ENCODE measurements at regions not wholly inside any gene's neighbourhood (a gene's known extent, or its start where the extent isn't known, plus 50 kb on each side); places are given as distances from the start of the nearest gene placed in this dataset.
A peak's percentile ranks its signal among the peaks of the same experiment; 100 is the strongest.

DNA sequence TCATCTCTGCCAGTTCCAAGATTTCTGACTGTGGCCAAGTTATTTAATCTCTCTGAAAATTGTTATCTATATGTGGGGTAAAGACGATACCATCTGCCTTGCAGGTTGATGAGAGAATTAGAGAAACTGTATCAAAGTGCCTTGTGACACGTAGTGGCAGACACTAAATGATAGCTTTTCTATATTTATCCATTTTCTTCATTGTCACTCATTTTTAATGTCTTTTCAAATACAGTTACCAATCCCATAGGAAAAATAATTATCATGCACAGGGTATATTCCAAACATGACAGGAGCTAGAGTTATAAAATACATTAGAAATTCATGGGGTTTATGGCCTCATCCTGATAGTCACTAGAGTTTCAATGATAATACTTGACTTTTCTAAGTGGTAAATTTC, 95.6 kb upstream of the NOL4 start:
- Histone ChIP-seq H3K4me1 (ENCODE audit: control insufficient read depth, insufficient read depth, low read length) (no peaks in the 10 kb centered on the region), H3K36me3 (ENCODE audit: control insufficient read depth, insufficient read depth, low read length) (no peaks in the 10 kb centered on the region), H3K9ac (ENCODE audit: extremely low read depth, low read length, poor library complexity, severe bottlenecking) (no peak overlapping the region), H3K27me3 (ENCODE audit: control insufficient read depth, insufficient read depth, low read length, poor library complexity, severe bottlenecking) (no peaks in the 10 kb centered on the region), H3K4me3 (ENCODE audit: low read length) (no peak overlapping the region), H3K27ac (ENCODE audit: low read depth, low read length) (no peak overlapping the region), H3K9me3 (ENCODE audit: control insufficient read depth, low read length) (no peaks in the 10 kb centered on the region)
- H3K4me1 Mint-ChIP-seq = no peaks in the 10 kb centered on the region
- H3K36me3 Mint-ChIP-seq (ENCODE audit: low read depth) = no peaks in the 10 kb centered on the region
- 88% methylated on average over 2 of the region's 2 CpGs; no CpG with 5 or more reads in 1 of the 2 experiments for WGBS, 2 experiments (ENCODE audit: insufficient coverage in 1 of 2, insufficient read length in 1 of 2)
- TF ChIP-seq, protein P1, sequence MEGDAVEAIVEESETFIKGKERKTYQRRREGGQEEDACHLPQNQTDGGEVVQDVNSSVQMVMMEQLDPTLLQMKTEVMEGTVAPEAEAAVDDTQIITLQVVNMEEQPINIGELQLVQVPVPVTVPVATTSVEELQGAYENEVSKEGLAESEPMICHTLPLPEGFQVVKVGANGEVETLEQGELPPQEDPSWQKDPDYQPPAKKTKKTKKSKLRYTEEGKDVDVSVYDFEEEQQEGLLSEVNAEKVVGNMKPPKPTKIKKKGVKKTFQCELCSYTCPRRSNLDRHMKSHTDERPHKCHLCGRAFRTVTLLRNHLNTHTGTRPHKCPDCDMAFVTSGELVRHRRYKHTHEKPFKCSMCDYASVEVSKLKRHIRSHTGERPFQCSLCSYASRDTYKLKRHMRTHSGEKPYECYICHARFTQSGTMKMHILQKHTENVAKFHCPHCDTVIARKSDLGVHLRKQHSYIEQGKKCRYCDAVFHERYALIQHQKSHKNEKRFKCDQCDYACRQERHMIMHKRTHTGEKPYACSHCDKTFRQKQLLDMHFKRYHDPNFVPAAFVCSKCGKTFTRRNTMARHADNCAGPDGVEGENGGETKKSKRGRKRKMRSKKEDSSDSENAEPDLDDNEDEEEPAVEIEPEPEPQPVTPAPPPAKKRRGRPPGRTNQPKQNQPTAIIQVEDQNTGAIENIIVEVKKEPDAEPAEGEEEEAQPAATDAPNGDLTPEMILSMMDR (conservative IDR thresholded peaks at IDR 0.05) = no peak
- H3K27ac Mint-ChIP-seq = no peak overlapping the region
- no peak for DNase-seq
- no peak overlapping the region for H3K4me3 Mint-ChIP-seq
- H3K9me3 Mint-ChIP-seq = no peaks in the 10 kb centered on the region
- H3K27me3 Mint-ChIP-seq (ENCODE audit: insufficient read depth) = no peaks in the 10 kb centered on the region

DNA sequence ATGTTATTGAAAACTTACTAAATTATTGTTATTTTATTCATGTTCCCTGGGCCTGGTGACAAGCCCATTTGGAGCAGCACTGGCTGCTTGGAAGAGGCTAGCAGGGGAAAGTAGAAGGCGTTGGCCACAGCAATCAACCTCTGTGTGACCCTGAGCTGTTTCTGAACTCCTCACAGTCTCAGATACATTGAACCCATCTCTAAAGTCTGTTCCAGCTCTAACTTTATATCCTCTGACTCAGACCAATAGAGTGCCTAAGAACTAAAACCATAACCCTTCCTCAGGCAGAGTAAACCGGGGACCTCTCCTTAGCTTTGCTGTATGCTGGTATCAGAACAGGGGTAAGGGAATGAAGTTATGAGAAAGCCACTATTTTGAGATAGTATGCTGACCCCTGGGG, 96.4 kb upstream of the NOL4 start:
- Histone ChIP-seq H3K27me3 (ENCODE audit: control insufficient read depth, insufficient read depth, low read length, poor library complexity, severe bottlenecking) (no peaks in the 10 kb centered on the region), H3K9me3 (ENCODE audit: control insufficient read depth, low read length) (no peaks in the 10 kb centered on the region), H3K36me3 (ENCODE audit: control insufficient read depth, insufficient read depth, low read length) (no peaks in the 10 kb centered on the region), H3K4me1 (ENCODE audit: control insufficient read depth, insufficient read depth, low read length) (no peaks in the 10 kb centered on the region), H3K27ac (ENCODE audit: low read depth, low read length) (no peak overlapping the region), H3K4me3 (ENCODE audit: low read length) (no peak overlapping the region), H3K9ac (ENCODE audit: extremely low read depth, low read length, poor library complexity, severe bottlenecking) (no peak overlapping the region)
- 80 to 100% methylated on average over 1 of the region's 2 CpGs for WGBS, 2 experiments (ENCODE audit: insufficient coverage in 1 of 2, insufficient read length in 1 of 2)
- no peak for DNase-seq
- H3K9me3 Mint-ChIP-seq = peaks cover under 1% of the 10 kb centered on the region
- no peak overlapping the region for H3K4me3 Mint-ChIP-seq
- H3K36me3 Mint-ChIP-seq (ENCODE audit: low read depth) = no peaks in the 10 kb centered on the region
- H3K27ac Mint-ChIP-seq = no peak overlapping the region
- H3K4me1 Mint-ChIP-seq = no peaks in the 10 kb centered on the region
- TF ChIP-seq, protein P1 (conservative IDR thresholded peaks at IDR 0.05) = no peak
- H3K27me3 Mint-ChIP-seq (ENCODE audit: insufficient read depth) = no peaks in the 10 kb centered on the region

DNA sequence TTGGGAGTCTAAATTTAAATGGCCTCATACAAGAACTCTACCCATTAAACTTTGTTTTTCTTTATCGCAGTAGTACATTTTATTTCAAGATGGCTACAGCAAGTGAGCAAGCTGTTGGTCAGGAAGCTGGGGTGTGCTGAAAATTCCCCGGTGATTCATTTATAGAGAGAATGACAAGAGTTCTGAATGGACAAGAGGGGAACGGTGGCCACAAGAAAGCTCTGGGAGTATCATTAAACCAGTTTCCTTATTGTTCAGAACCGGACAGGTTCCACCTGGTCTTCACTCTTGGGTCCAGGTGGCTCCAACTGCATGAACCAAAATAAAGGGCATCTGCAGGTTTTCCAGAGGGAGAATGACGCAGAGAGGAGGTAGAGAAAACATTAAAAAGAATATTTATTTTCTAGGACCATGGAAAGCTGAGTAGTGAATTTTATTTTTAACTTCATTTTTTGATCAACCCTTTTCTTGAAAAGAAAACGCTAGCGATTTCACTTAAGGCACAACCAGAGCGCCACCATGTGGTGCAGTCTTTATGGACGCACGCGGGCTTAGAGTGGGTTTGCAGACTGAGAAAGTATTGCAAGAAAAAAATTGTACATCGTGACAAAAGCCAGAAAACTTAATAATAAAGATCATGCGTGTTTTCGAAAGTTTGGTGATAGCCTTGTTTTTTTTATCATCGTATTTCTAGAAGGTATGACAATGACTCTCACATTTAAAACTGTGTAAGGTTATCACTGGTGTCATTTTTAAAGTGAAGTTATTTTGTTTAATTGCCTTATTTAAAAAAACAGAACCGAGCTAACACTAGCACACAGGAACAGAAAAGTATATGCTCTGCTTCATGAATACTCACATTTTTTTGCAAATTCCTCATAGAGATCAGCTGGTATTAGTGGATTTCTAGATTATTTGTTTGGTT, 97.9 kb upstream of the NOL4 start:
- H3K27me3 ChIP-seq (ENCODE audit: control insufficient read depth, insufficient read depth, low read length, poor library complexity, severe bottlenecking) = no peaks in the 10 kb centered on the region
- H3K4me3 ChIP-seq (ENCODE audit: low read length) = no peak overlapping the region
- peak; percentile 85 for DNase-seq
- no peaks in the 10 kb centered on the region for H3K27me3 Mint-ChIP-seq (ENCODE audit: insufficient read depth)
- H3K36me3 ChIP-seq (ENCODE audit: control insufficient read depth, insufficient read depth, low read length) = no peaks in the 10 kb centered on the region
- peaks cover 5% of the 10 kb centered on the region for H3K9me3 ChIP-seq (ENCODE audit: control insufficient read depth, low read length)
- H3K27ac Mint-ChIP-seq = no peak overlapping the region
- TF ChIP-seq, protein P1 (conservative IDR thresholded peaks at IDR 0.05) = peak; percentile 95
- H3K9ac ChIP-seq (ENCODE audit: extremely low read depth, low read length, poor library complexity, severe bottlenecking) = no peak overlapping the region
- WGBS, 2 experiments (ENCODE audit: insufficient coverage in 1 of 2, insufficient read length in 1 of 2) = 7 to 31% methylated on average over 9 to 16 of the region's 16 CpGs
- no peaks in the 10 kb centered on the region for H3K4me1 Mint-ChIP-seq
- H3K36me3 Mint-ChIP-seq (ENCODE audit: low read depth) = peaks cover 10% of the 10 kb centered on the region
- no peak overlapping the region for H3K4me3 Mint-ChIP-seq
- peaks cover 8% of the 10 kb centered on the region for H3K9me3 Mint-ChIP-seq
- no peak overlapping the region for H3K27ac ChIP-seq (ENCODE audit: low read depth, low read length)
- H3K4me1 ChIP-seq (ENCODE audit: control insufficient read depth, insufficient read depth, low read length) = no peaks in the 10 kb centered on the region
